ENCODE measurements at regions not wholly inside any gene's neighbourhood (a gene's known extent, or its start where the extent isn't known, plus 50 kb on each side); places are given as distances from the start of the nearest gene placed in this dataset.

GRCh38 chr1:30008998-30009657 is 714.3 kb downstream of the MATN1 start:
- Histone ChIP-seq H3K36me3 (no peaks in the 10 kb centered on the region), H3K27ac (no peak overlapping the region), H3K9me3 (no peaks in the 10 kb centered on the region), H3K27me3 (no peaks in the 10 kb centered on the region), H3K4me1 (no peaks in the 10 kb centered on the region), H3K4me3 (no peak overlapping the region)
- TF ChIP-seq POLR2A (IDR thresholded peaks at IDR 0.05) (no peak), EP300 (IDR thresholded peaks at IDR 0.05) (no peak), CTCF (IDR thresholded peaks at IDR 0.05) (no peak)
- DNase-seq (ENCODE audit: low spot score in 2 of 2) = no peak
- 43 to 51% methylated on average over 12 of the region's 12 CpGs for WGBS, 2 donors

GRCh38 chr1:30008372-30008997 is 714.9 kb downstream of the MATN1 start:
- Histone ChIP-seq H3K4me1 (no peaks in the 10 kb centered on the region), H3K9me3 (no peaks in the 10 kb centered on the region), H3K36me3 (no peaks in the 10 kb centered on the region), H3K27ac (no peak overlapping the region), H3K27me3 (no peaks in the 10 kb centered on the region), H3K4me3 (no peak overlapping the region)
- no peak for DNase-seq (ENCODE audit: low spot score in 2 of 2)
- TF ChIP-seq EP300 (IDR thresholded peaks at IDR 0.05) = no peak
- TF ChIP-seq CTCF (IDR thresholded peaks at IDR 0.05) = no peak
- TF ChIP-seq POLR2A (IDR thresholded peaks at IDR 0.05) = no peak
- 51 to 55% methylated on average over 6 of the region's 6 CpGs for WGBS, 2 donors

GRCh38 chr1:30005972-30006619 is 717.3 kb downstream of the MATN1 start:
- no peak overlapping the region for H3K4me3 ChIP-seq
- WGBS, 2 donors = 50 to 51% methylated on average over 5 of the region's 5 CpGs
- DNase-seq (ENCODE audit: low spot score in 2 of 2) = no peak
- H3K27ac ChIP-seq = no peak overlapping the region
- H3K36me3 ChIP-seq = no peaks in the 10 kb centered on the region
- no peaks in the 10 kb centered on the region for H3K27me3 ChIP-seq
- no peaks in the 10 kb centered on the region for H3K4me1 ChIP-seq
- no peaks in the 10 kb centered on the region for H3K9me3 ChIP-seq
- no peak for TF ChIP-seq CTCF (IDR thresholded peaks at IDR 0.05)
- no peak for TF ChIP-seq POLR2A (IDR thresholded peaks at IDR 0.05)
- no peak for TF ChIP-seq EP300 (IDR thresholded peaks at IDR 0.05)

- DNase-seq (ENCODE audit: low spot score in 2 of 2) = no peak
- Histone ChIP-seq H3K9me3 (peaks cover 0 to 6% (median 0%) of the 10 kb centered on the region in 4 donors), H3K4me3 (no peak overlapping the region), H3K27me3 (no peaks in the 10 kb centered on the region), H3K4me1 (no peaks in the 10 kb centered on the region), H3K27ac (no peak overlapping the region), H3K36me3 (no peaks in the 10 kb centered on the region)
- TF ChIP-seq CTCF (IDR thresholded peaks at IDR 0.05) (no peak), POLR2A (IDR thresholded peaks at IDR 0.05) (no peak), EP300 (IDR thresholded peaks at IDR 0.05) (no peak)
- 73% methylated on average over 5 of the region's 5 CpGs; no CpG with 5 or more reads in 1 of the 2 donors for WGBS, 2 donors
Measured at GRCh38 chr1:30001732-30002039, 721.7 kb downstream of the MATN1 start.

GRCh38 chr1:30001011-30001731 is 722.2 kb downstream of the MATN1 start:
- Histone ChIP-seq H3K4me1 (no peaks in the 10 kb centered on the region), H3K36me3 (no peaks in the 10 kb centered on the region), H3K9me3 (peaks cover 0 to 6% (median 0%) of the 10 kb centered on the region in 4 donors), H3K27ac (no peak overlapping the region), H3K27me3 (no peaks in the 10 kb centered on the region), H3K4me3 (no peak overlapping the region)
- WGBS, 2 donors = 43 to 59% methylated on average over 14 to 15 of the region's 15 CpGs
- no peak for TF ChIP-seq POLR2A (IDR thresholded peaks at IDR 0.05)
- no peak for TF ChIP-seq CTCF (IDR thresholded peaks at IDR 0.05)
- no peak for TF ChIP-seq EP300 (IDR thresholded peaks at IDR 0.05)
- DNase-seq (ENCODE audit: low spot score in 2 of 2) = no peak
